Ishikawa (cell line): ENCODE measurements at regions not wholly inside any gene's neighbourhood (a gene's known extent, or its start where the extent isn't known, plus 50 kb on each side); places are given as distances from the start of the nearest gene placed in this dataset.
A peak's percentile ranks its signal among the peaks of the same experiment; 100 is the strongest.

Experiments
- CEBPB ChIP-seq: IDR thresholded peaks from 2 replicates; pipeline ENCODE4 v1.6.1; 2012
- CREB1 ChIP-seq: IDR thresholded peaks from 2 replicates; pipeline ENCODE4 v1.6.1; 2012; ENCODE audit warnings: low read depth
- EGR1 ChIP-seq: IDR thresholded peaks from 2 replicates; pipeline ENCODE4 v1.6.1; 2012
- EP300 ChIP-seq: IDR thresholded peaks from 2 replicates; pipeline ENCODE4 v1.6.1; 2012; ENCODE audit warnings: borderline replicate concordance
- FOXM1 ChIP-seq: IDR thresholded peaks from 2 replicates; pipeline ENCODE4 v1.6.1; 2012; ENCODE audit warnings: low read depth, borderline replicate concordance
- MAX ChIP-seq: IDR thresholded peaks from 2 replicates; pipeline ENCODE4 v1.6.1; 2012
- NFIC ChIP-seq: IDR thresholded peaks from 2 replicates; pipeline ENCODE4 v1.6.1; 2012
- RAD21 ChIP-seq: IDR thresholded peaks from 2 replicates; pipeline ENCODE4 v1.6.1; 2012; ENCODE audit warnings: low read depth
- REST ChIP-seq: IDR thresholded peaks from 2 replicates; pipeline ENCODE4 v1.6.1; 2012; ENCODE audit warnings: low read depth, mild to moderate bottlenecking
- TAF1 ChIP-seq: IDR thresholded peaks from 2 replicates; pipeline ENCODE4 v1.6.1; 2012; ENCODE audit warnings: low read depth, mild to moderate bottlenecking
- TCF12 ChIP-seq: IDR thresholded peaks from 2 replicates; pipeline ENCODE4 v1.6.1; 2012; ENCODE audit warnings: low read depth
- TEAD4 ChIP-seq: IDR thresholded peaks from 2 replicates; pipeline ENCODE4 v1.6.1; 2012
- USF1 ChIP-seq: IDR thresholded peaks from 2 replicates; pipeline ENCODE4 v1.6.1; 2012
- YY1 ChIP-seq: IDR thresholded peaks from 2 replicates; pipeline ENCODE4 v1.6.1; 2012; ENCODE audit warnings: low read depth
- ZBTB7A ChIP-seq: IDR thresholded peaks from 2 replicates; pipeline ENCODE4 v1.6.1; 2012; ENCODE audit warnings: low read depth

- TF ChIP-seq CREB1 (no peak), RAD21 (no peak), FOXM1 (no peak), TEAD4 (no peak)
Measured at GRCh38 chr11:87437844-87438223, 400.1 kb downstream of the TMEM135 start.

GRCh38 chr11:87437133-87437843 lies 399.6 kb downstream of the TMEM135 start:
- TF ChIP-seq CREB1 (no peak), TEAD4 (no peak)

- TF ChIP-seq TEAD4 (no peak), USF1 (no peak), CEBPB (no peak), EP300 (no peak), MAX (no peak), FOXM1 (no peak), TAF1 (no peak), TCF12 (no peak)
Measured at GRCh38 chr11:87432022-87432421, 394.3 kb downstream of the TMEM135 start.

GRCh38 chr11:87431392-87431791 lies 393.7 kb downstream of the TMEM135 start:
- TF ChIP-seq EP300, result no peak
- TF ChIP-seq REST, result peak; percentile 23; the same call in 1 of the 2 replicates
- no peak for TF ChIP-seq YY1
- TF ChIP-seq USF1, result no peak
- no peak for TF ChIP-seq FOXM1
- TF ChIP-seq TAF1, result no peak
- TF ChIP-seq CEBPB, result no peak
- no peak for TF ChIP-seq EGR1

- no peak for TF ChIP-seq TCF12
- TF ChIP-seq REST, result no peak
Measured at GRCh38 chr11:87430821-87431220, 393.1 kb downstream of the TMEM135 start.

GRCh38 chr11:87429996-87430395 lies 392.3 kb downstream of the TMEM135 start:
- TF ChIP-seq CREB1, result no peak
- no peak for TF ChIP-seq MAX
- no peak for TF ChIP-seq NFIC
- no peak for TF ChIP-seq USF1
- TF ChIP-seq RAD21, result no peak
- TF ChIP-seq TCF12, result no peak
- TF ChIP-seq YY1, result no peak
- TF ChIP-seq EP300, result no peak
- no peak for TF ChIP-seq TEAD4
- TF ChIP-seq EGR1, result no peak
- no peak for TF ChIP-seq TAF1
- no peak for TF ChIP-seq CEBPB
- TF ChIP-seq FOXM1, result no peak
- no peak for TF ChIP-seq REST
- no peak for TF ChIP-seq ZBTB7A
